PC-9 (cell line): ENCODE measurements at regions not wholly inside any gene's neighbourhood (a gene's known extent, or its start where the extent isn't known, plus 50 kb on each side); places are given as distances from the start of the nearest gene placed in this dataset.
A peak's percentile ranks its signal among the peaks of the same experiment; 100 is the strongest.

Experiments used
- BruUV-seq: library from RNA; stranded (reverse); fragments of 400-500 nt; replicated peaks from 2 replicates; lab custom pipeline; 2021; lab: Mats Ljungman, UMichigan
- CTCF ChIA-PET: fragments of 300-600 bp; sonication (Branson Sonifier 250); formaldehyde crosslinking; loops from one replicate; lab custom pipeline; 2022; ENCODE audit warnings: antibody characterized with exemption; lab: Charles Lee
- POLR2A ChIA-PET: fragments of 300-600 bp; sonication (Branson Sonifier 250); formaldehyde crosslinking; loops from one replicate; lab custom pipeline; 2022; ENCODE audit warnings: antibody characterized with exemption; ENCODE audit not compliant: unreplicated experiment; lab: Charles Lee
- DNase-seq, 2 experiments: peaks; one replicate each; pipeline versions ENCODE4 v3.0.0 to v3.0.0-alpha.2; 2015 to 2022; ENCODE audit warnings: mixed read lengths in 1 of 2
- H2AFZ ChIP-seq: fragments of 200-600 bp; sonication (generic); 2 replicates; pipeline ENCODE4 v1.8.1; 2017; ENCODE audit warnings: antibody characterized with exemption
- H3F3A ChIP-seq: fragments of 200-600 bp; sonication (generic); 2 replicates; pipeline ENCODE4 v1.8.1; 2017; ENCODE audit warnings: antibody characterized with exemption, mild to moderate bottlenecking, low read depth; ENCODE audit not compliant: insufficient read depth
- H3K27ac ChIP-seq: fragments of 200-600 bp; sonication (generic); 2 replicates; pipeline ENCODE4 v1.6.1; 2016; ENCODE audit warnings: mixed run types
- H3K27me3 ChIP-seq: fragments of 200-600 bp; sonication (generic); 2 replicates; pipeline ENCODE4 v1.6.1; 2016; ENCODE audit warnings: low read depth, mixed run types; ENCODE audit not compliant: insufficient read depth
- H3K36me3 ChIP-seq: fragments of 200-600 bp; sonication (generic); 2 replicates; pipeline ENCODE4 v1.6.1; 2016; ENCODE audit warnings: low read depth, mixed run types
- H3K4me1 ChIP-seq: fragments of 200-600 bp; sonication (generic); replicated peaks from 2 replicates; pipeline ENCODE4 v1.6.1; 2016; ENCODE audit warnings: mixed run types; ENCODE audit not compliant: insufficient read depth
- H3K4me2 ChIP-seq: fragments of 200-600 bp; sonication (generic); 2 replicates; pipeline ENCODE4 v1.6.1; 2017; ENCODE audit warnings: mixed run types
- H3K4me3 ChIP-seq: fragments of 200-600 bp; sonication (generic); 2 replicates; pipeline ENCODE4 v1.6.1; 2016; ENCODE audit warnings: mixed run types
- H3K79me2 ChIP-seq: fragments of 200-600 bp; sonication (generic); 2 replicates; pipeline ENCODE4 v1.6.1; 2017; ENCODE audit warnings: low read depth, mixed run types
- H3K9me2 ChIP-seq: fragments of 200-600 bp; sonication (generic); 2 replicates; pipeline ENCODE4 v1.8.1; 2017; ENCODE audit warnings: mild to moderate bottlenecking; ENCODE audit not compliant: insufficient read depth
- H3K9me3 ChIP-seq: fragments of 200-600 bp; sonication (generic); 2 replicates; pipeline ENCODE4 v1.8.1; 2016; ENCODE audit warnings: low read depth; ENCODE audit not compliant: insufficient read depth
- H4K20me1 ChIP-seq: fragments of 200-600 bp; sonication (generic); 2 replicates; pipeline ENCODE4 v1.8.1; 2017; ENCODE audit not compliant: insufficient read depth
- EZH2 ChIP-seq: fragments of 200-600 bp; sonication (generic); IDR thresholded peaks from 2 replicates; pipeline ENCODE4 v1.8.0; 2017; ENCODE audit warnings: antibody characterized with exemption, low read depth
- intact Hi-C: fragments of 100-400 bp; cut with micrococcal nuclease; formaldehyde crosslinking; loops from one replicate; pipeline ENCODE4 v1.10.0; 2022; ENCODE audit not compliant: unreplicated experiment
- TF ChIP-seq, protein P1 (sequence below): fragments of 200-600 bp; sonication (generic); conservative IDR thresholded peaks from 2 replicates; pipeline ENCODE4 v1.6.1; 2017; ENCODE audit warnings: mixed run types, antibody characterized with exemption, mild to moderate bottlenecking, moderate library complexity

DNA sequence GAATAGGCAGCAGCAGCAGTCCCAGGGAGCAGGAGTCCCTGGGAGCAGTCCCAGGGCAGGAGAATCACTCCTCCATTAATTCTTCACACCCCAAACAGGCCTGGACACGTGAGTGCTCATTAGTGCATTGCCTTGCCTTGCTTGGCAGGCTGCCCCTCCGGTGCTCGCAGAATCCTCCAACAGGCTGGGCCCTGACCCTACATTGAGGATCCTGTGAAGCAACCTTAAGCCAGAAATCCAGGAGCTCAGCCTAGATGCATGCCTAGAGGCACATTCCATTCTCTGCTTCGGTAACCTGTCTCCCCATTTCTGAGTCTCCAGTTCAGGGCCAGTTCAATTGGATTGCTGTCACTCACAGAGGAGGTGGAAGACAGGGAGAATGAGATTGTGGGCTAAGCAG lies 97.4 kb upstream of the LRATD1 start:
- Histone ChIP-seq H3K9me3 (no peaks in the 10 kb centered on the region), H3K27ac (peak overlapping the region; percentile 36; the same call in 1 of the 2 replicates), H3K4me1 (peaks cover 21% of the 10 kb centered on the region), H3K9me2 (no peaks in the 10 kb centered on the region), H2AFZ (no peak overlapping the region), H3F3A (no peaks in the 10 kb centered on the region), H4K20me1 (no peaks in the 10 kb centered on the region), H3K79me2 (no peaks in the 10 kb centered on the region), H3K27me3 (no peaks in the 10 kb centered on the region), H3K4me3 (no peak overlapping the region), H3K4me2 (no peak overlapping the region), H3K36me3 (no peaks in the 10 kb centered on the region)
- POLR2A ChIA-PET, result no interaction called here
- BruUV-seq, result no TSS peak
- intact Hi-C loops, result no loop called here
- TF ChIP-seq EZH2, result no peak
- TF ChIP-seq, protein P1, sequence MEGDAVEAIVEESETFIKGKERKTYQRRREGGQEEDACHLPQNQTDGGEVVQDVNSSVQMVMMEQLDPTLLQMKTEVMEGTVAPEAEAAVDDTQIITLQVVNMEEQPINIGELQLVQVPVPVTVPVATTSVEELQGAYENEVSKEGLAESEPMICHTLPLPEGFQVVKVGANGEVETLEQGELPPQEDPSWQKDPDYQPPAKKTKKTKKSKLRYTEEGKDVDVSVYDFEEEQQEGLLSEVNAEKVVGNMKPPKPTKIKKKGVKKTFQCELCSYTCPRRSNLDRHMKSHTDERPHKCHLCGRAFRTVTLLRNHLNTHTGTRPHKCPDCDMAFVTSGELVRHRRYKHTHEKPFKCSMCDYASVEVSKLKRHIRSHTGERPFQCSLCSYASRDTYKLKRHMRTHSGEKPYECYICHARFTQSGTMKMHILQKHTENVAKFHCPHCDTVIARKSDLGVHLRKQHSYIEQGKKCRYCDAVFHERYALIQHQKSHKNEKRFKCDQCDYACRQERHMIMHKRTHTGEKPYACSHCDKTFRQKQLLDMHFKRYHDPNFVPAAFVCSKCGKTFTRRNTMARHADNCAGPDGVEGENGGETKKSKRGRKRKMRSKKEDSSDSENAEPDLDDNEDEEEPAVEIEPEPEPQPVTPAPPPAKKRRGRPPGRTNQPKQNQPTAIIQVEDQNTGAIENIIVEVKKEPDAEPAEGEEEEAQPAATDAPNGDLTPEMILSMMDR, result no peak
- CTCF ChIA-PET, result interaction anchor here (0.9 kb wide), 1 partner anchor 11 kb away, joined by 3 read pairs; no protein-coding TSS in a partner anchor
- peak; percentile 72 to 78 for DNase-seq

DNA sequence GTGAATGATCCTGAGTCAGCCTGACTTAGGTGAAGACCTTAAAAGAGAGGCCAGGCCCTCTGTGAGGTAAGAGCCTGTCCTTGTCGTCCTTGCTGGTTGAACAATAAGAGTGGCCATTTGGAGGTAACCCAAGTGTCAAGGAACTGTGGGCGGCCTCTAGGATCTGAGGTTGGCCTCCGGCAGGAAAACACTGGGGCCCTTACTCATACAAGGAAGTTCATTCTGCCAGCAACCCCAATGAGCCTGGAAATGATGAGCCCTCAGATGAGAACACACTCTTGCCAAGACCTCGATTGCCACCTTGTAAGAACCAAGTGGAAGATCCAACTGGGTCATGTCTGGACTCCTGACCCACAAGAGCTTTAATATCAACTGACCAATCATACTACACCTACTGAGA lies 95.5 kb upstream of the LRATD1 start:
- Histone ChIP-seq H3K4me2 (no peak overlapping the region), H3K9me2 (no peaks in the 10 kb centered on the region), H2AFZ (no peak overlapping the region), H3K4me1 (peaks cover 21% of the 10 kb centered on the region), H3K27me3 (no peaks in the 10 kb centered on the region), H3K36me3 (no peaks in the 10 kb centered on the region), H3K9me3 (no peaks in the 10 kb centered on the region), H3F3A (no peaks in the 10 kb centered on the region), H4K20me1 (no peaks in the 10 kb centered on the region), H3K4me3 (no peak overlapping the region), H3K27ac (no peak overlapping the region), H3K79me2 (no peaks in the 10 kb centered on the region)
- no TSS peak for BruUV-seq
- TF ChIP-seq, protein P1, result no peak
- no peak for TF ChIP-seq EZH2
- POLR2A ChIA-PET, result no interaction called here
- CTCF ChIA-PET, result no interaction called here
- intact Hi-C loops, result no loop called here
- DNase-seq, result no peak

DNA sequence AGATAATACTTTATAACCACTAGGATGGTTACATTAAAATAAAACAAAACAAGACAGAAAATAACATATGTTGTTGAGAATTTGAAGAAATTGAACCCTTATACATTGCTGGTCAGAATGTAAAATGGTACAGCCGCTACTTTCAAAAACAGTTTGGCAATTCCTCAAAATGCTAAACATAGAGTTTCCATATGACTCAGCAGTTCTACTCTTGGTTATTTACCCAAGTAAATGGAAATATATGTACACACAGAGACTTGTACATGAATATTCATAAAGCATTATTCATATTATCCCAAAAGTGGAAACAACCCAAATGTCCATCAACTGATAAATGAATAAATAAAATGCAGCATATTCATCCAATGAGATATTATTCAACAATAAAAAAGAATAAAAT lies 92.5 kb upstream of the LRATD1 start:
- POLR2A ChIA-PET, result interaction anchor here (0.6 kb wide), 1 partner anchor 16 kb away, joined by 4 read pairs; no protein-coding TSS in a partner anchor
- H3K9me3 ChIP-seq, result no peaks in the 10 kb centered on the region
- H3K4me1 ChIP-seq, result peaks cover 15% of the 10 kb centered on the region

More for the DNA sequence above, 92.5 kb upstream of the LRATD1 start:
- Histone ChIP-seq H3K36me3 (no peaks in the 10 kb centered on the region), H3K4me3 (no peak overlapping the region), H3K79me2 (no peaks in the 10 kb centered on the region), H3K9me2 (no peaks in the 10 kb centered on the region), H2AFZ (no peak overlapping the region), H3K4me2 (no peak overlapping the region), H3K27ac (no peak overlapping the region), H3F3A (no peaks in the 10 kb centered on the region), H4K20me1 (no peaks in the 10 kb centered on the region), H3K27me3 (no peaks in the 10 kb centered on the region)
- BruUV-seq, result no TSS peak
- CTCF ChIA-PET, result no interaction called here
- intact Hi-C loops, result no loop called here
- TF ChIP-seq, protein P1, result no peak
- TF ChIP-seq EZH2, result no peak
- DNase-seq, result no peak
